ENCODE measurements at regions not wholly inside any gene's neighbourhood (a gene's known extent, or its start where the extent isn't known, plus 50 kb on each side); places are given as distances from the start of the nearest gene placed in this dataset.

DNA sequence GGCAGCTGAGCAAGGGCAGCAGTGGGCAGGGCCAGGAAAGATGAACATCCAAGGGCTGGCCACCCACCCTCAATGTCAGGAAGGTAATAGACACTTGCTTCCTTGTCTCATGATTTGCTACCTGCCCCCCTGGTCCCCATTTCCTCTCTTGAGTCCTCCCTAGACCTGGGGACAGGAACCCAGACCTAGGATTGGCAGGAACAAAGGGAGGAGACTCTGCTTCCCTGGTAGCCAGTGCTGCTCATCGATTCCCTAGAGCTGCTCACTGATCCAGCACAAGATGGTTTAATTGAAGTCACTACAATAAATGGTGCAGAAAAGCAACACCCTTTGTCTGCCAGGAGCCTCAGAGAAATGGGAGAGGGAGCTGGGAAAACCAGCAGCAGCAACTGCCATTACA lies 67.8 kb upstream of the CHST1 start:
- no peak for TF ChIP-seq POLR2A (IDR thresholded peaks at IDR 0.05)
- TF ChIP-seq, protein P1, sequence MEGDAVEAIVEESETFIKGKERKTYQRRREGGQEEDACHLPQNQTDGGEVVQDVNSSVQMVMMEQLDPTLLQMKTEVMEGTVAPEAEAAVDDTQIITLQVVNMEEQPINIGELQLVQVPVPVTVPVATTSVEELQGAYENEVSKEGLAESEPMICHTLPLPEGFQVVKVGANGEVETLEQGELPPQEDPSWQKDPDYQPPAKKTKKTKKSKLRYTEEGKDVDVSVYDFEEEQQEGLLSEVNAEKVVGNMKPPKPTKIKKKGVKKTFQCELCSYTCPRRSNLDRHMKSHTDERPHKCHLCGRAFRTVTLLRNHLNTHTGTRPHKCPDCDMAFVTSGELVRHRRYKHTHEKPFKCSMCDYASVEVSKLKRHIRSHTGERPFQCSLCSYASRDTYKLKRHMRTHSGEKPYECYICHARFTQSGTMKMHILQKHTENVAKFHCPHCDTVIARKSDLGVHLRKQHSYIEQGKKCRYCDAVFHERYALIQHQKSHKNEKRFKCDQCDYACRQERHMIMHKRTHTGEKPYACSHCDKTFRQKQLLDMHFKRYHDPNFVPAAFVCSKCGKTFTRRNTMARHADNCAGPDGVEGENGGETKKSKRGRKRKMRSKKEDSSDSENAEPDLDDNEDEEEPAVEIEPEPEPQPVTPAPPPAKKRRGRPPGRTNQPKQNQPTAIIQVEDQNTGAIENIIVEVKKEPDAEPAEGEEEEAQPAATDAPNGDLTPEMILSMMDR (IDR thresholded peaks at IDR 0.05): no peak
